Kidney (tissue), 13 donors: ENCODE measurements at regions not wholly inside any gene's neighbourhood (a gene's known extent, or its start where the extent isn't known, plus 50 kb on each side); places are given as distances from the start of the nearest gene placed in this dataset.

Experiments used
- DNase-seq, 5 donors: peaks; one replicate each; pipeline ENCODE4 v3.0.0-alpha.2; 2013 to 2020
- FAIRE-seq: peaks from 2 replicates; lab custom pipeline; 2012; peaks lifted over from hg19 to GRCh38; lab: Jason Lieb, UNC
- H3K27ac ChIP-seq, 2 donors: one replicate each; pipeline ENCODE4 v1.7.0; 2013; ENCODE audit warnings: low read depth in 2 of 2, low read length in 2 of 2, inconsistent platforms in 1 of 2
- H3K27me3 ChIP-seq: one replicate; pipeline ENCODE4 v1.7.1; 2013; ENCODE audit warnings: low read length, inconsistent platforms; ENCODE audit not compliant: control insufficient read depth, insufficient read depth
- H3K36me3 ChIP-seq, 3 donors: one replicate each; pipeline versions ENCODE4 v1.7.0 to v1.7.1; 2013; ENCODE audit warnings: low read length in 3 of 3, control low read depth in 1 of 3, inconsistent platforms in 1 of 3; ENCODE audit not compliant: insufficient read depth in 3 of 3, control insufficient read depth in 2 of 3
- H3K4me1 ChIP-seq, 3 donors: one replicate each; pipeline versions ENCODE4 v1.7.0 to v1.7.1; 2013; ENCODE audit warnings: low read length in 3 of 3, inconsistent platforms in 1 of 3, low read depth in 1 of 3; ENCODE audit not compliant: control insufficient read depth in 2 of 3, insufficient read depth in 2 of 3
- H3K4me3 ChIP-seq, 3 donors: one replicate each; pipeline versions ENCODE4 v1.7.0 to v1.8.1; 2013; ENCODE audit warnings: low read length in 3 of 3, control low read depth in 1 of 3, inconsistent platforms in 1 of 3
- H3K9ac ChIP-seq, 3 donors: one replicate each; pipeline versions ENCODE4 v1.7.0 to v1.7.1; 2013; ENCODE audit warnings: low read length in 3 of 3, control low read depth in 1 of 3, inconsistent platforms in 1 of 3
- H3K9me3 ChIP-seq, 3 donors: one replicate each; pipeline versions ENCODE4 v1.7.0 to v1.7.1; 2013; ENCODE audit warnings: low read length in 3 of 3, control low read depth in 1 of 3, inconsistent platforms in 1 of 3; ENCODE audit not compliant: control insufficient read depth in 2 of 3, insufficient read depth in 1 of 3
- intact Hi-C: fragments of 100-400 bp; cut with DNase I; formaldehyde crosslinking; loops from one replicate; pipeline ENCODE4 v1.11.1; 2022
- TF ChIP-seq, protein P1 (sequence below): IDR thresholded peaks from 3 replicates; pipeline ENCODE4 v1.5.1; 2012; ENCODE audit warnings: mild to moderate bottlenecking, moderate library complexity, borderline replicate concordance; ENCODE audit not compliant: insufficient read depth; ENCODE audit errors: extremely low read depth
- donor health status: control.
- donor health status: control.
- donor health status: control.
- donor health status: control.
- donor health status: control.
- donor health status: DM: yes; HTN: yes; CAD: no.
- donor health status: Normal renal cell carcinoma (clear cell type).

DNA sequence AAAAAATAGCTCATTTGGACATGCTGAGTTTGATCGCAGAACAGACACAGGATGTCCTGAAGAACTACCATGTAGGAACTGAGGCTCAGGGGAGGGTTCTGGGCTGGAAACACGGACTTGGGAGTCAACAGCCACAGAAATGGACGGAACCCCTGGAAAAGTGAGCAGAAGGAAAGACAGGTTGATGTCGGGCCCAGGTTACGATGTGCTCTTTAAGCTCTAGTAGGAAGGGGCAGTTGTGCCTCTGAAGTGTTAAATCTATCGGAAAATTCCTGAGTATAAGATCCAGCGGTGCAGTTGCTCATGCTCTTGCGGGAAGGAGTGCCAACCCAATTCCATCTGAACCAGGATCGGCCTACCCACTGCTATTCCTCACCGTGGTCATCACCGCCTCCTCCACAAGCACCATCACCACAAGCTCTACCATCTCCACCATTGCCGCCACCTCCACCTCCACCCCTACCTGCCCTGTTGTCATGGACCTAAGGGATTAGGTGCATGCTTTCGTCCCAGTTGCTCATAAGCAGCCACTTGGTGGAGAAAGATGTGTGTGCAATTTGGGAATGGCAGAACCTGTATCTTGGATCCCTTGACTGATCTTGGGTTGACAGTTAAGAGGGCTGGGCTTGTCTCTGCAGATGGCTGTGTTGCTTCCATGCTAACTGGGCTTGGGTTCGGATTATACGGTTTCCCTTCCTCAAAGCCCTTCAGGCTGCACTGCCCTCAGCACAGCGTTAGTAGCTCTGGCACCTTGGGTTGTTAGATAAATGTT lies 108.5 kb downstream of the ASB7 start:
- H3K4me3 ChIP-seq, result no peak overlapping the region
- H3K27me3 ChIP-seq, result no peaks in the 10 kb centered on the region
- TF ChIP-seq, protein P1, sequence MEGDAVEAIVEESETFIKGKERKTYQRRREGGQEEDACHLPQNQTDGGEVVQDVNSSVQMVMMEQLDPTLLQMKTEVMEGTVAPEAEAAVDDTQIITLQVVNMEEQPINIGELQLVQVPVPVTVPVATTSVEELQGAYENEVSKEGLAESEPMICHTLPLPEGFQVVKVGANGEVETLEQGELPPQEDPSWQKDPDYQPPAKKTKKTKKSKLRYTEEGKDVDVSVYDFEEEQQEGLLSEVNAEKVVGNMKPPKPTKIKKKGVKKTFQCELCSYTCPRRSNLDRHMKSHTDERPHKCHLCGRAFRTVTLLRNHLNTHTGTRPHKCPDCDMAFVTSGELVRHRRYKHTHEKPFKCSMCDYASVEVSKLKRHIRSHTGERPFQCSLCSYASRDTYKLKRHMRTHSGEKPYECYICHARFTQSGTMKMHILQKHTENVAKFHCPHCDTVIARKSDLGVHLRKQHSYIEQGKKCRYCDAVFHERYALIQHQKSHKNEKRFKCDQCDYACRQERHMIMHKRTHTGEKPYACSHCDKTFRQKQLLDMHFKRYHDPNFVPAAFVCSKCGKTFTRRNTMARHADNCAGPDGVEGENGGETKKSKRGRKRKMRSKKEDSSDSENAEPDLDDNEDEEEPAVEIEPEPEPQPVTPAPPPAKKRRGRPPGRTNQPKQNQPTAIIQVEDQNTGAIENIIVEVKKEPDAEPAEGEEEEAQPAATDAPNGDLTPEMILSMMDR, result no peak
- intact Hi-C loops, result no loop called here
- no peak overlapping the region for H3K27ac ChIP-seq
- no peaks in the 10 kb centered on the region for H3K9me3 ChIP-seq
- H3K4me1 ChIP-seq, result peaks cover 0 to 9% (median 8%) of the 10 kb centered on the region in 3 donors
- no peaks in the 10 kb centered on the region for H3K36me3 ChIP-seq
- H3K9ac ChIP-seq, result no peak overlapping the region
- FAIRE-seq (no peak), DNase-seq (peak in 1 of 5 donors; percentile 15)

DNA sequence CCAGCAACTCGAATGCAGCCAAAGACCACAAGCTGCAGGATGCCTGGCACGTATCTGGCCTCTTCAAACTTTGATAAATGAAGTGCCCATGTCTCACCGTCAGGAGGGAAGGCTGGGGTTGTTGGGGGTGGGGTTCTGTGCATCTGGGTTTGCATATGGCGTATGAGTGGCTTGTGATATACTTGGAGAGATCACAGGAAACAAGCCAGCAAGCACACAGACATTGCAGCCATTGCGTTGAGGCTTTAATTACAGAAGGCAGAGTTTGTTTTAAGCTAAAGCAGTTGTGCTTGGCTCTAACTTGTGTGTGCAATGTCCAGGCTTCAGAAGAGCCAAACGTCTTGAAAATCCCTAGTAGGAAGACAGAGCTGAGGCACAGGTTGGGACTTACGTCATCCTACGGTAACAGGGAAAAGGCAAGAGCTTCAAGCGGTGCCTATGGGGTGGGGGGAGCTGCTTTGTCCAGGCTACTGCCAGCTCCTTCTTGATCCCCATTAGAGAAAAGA lies 109.2 kb downstream of the ASB7 start:
- TF ChIP-seq, protein P1, result no peak
- H3K4me1 ChIP-seq, result peaks cover 0 to 9% (median 8%) of the 10 kb centered on the region in 3 donors
- H3K4me3 ChIP-seq, result no peak overlapping the region
- H3K9me3 ChIP-seq, result no peaks in the 10 kb centered on the region
- no peaks in the 10 kb centered on the region for H3K36me3 ChIP-seq
- H3K27me3 ChIP-seq, result no peaks in the 10 kb centered on the region
- no peak overlapping the region for H3K9ac ChIP-seq
- DNase-seq (peak in 1 of 5 donors; percentile 18), FAIRE-seq (no peak)
- no peak overlapping the region for H3K27ac ChIP-seq
- intact Hi-C loops, result no loop called here

DNA sequence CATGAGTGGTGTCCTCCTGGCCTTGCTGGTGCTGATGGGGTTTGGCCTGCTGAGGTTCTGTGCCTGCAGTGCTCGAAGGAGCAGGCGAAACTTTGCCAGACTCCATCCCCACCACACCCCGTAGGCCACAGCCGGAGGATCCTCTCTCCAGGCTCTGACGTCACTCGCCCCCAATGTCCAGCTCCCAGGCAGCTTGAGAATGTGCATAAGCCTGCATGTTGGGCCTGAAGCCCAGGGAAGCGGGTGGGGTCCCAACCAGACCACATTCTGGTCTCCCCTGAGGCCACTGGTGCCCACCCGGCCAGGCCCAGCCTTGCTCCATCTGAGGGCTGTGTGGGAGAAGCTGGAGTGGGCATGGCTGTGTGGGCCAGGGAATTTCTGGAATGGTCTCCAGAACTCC lies 109.8 kb downstream of the ASB7 start:
- intact Hi-C loops, result no loop called here
- Histone ChIP-seq H3K27ac (no peak overlapping the region), H3K27me3 (no peaks in the 10 kb centered on the region), H3K4me3 (no peak overlapping the region), H3K9me3 (no peaks in the 10 kb centered on the region), H3K4me1 (peaks cover 0 to 9% (median 8%) of the 10 kb centered on the region in 3 donors), H3K9ac (no peak overlapping the region), H3K36me3 (no peaks in the 10 kb centered on the region)
- DNase-seq, result peak in 1 of 5 donors; percentile 24
- TF ChIP-seq, protein P1, result no peak
- no peak for FAIRE-seq
